ENCODE measurements at regions not wholly inside any gene's neighbourhood (a gene's known extent, or its start where the extent isn't known, plus 50 kb on each side); places are given as distances from the start of the nearest gene placed in this dataset.

- Histone ChIP-seq H3K9ac (ENCODE audit: low read depth in 1 of 2, low read length in 2 of 2) (no peak overlapping the region), H3K36me3 (ENCODE audit: control insufficient read depth in 4 of 4, insufficient read depth in 3 of 4, low read depth in 1 of 4, low read length in 3 of 4) (no peaks in the 10 kb centered on the region), H3K9me3 (ENCODE audit: control insufficient read depth in 4 of 4, low read length in 3 of 4) (no peaks in the 10 kb centered on the region), H3K27me3 (ENCODE audit: control insufficient read depth in 4 of 4, insufficient read depth in 4 of 4, low read length in 3 of 4) (no peaks in the 10 kb centered on the region), H3K4me3 (ENCODE audit: low read depth in 1 of 3, low read length in 3 of 3) (no peak overlapping the region), H3K4me1 (ENCODE audit: control insufficient read depth in 4 of 4, insufficient read depth in 4 of 4, low read length in 3 of 4) (peaks cover 0 to 2% (median 1%) of the 10 kb centered on the region in 4 donors), H3K27ac (ENCODE audit: low read depth in 1 of 2, low read length in 2 of 2) (no peak overlapping the region)
- 92% methylated on average over 1 of the region's 1 CpG for WGBS
- no peak for TF ChIP-seq REST (IDR thresholded peaks at IDR 0.05)
- TF ChIP-seq YY1 (IDR thresholded peaks at IDR 0.05): no peak
- TF ChIP-seq RAD21 (IDR thresholded peaks at IDR 0.05): no peak
- DNase-seq (ENCODE audit: low spot score): no peak
Measured at GRCh38 chr2:187838690-187839089, 284.5 kb upstream of the TFPI start.

DNA sequence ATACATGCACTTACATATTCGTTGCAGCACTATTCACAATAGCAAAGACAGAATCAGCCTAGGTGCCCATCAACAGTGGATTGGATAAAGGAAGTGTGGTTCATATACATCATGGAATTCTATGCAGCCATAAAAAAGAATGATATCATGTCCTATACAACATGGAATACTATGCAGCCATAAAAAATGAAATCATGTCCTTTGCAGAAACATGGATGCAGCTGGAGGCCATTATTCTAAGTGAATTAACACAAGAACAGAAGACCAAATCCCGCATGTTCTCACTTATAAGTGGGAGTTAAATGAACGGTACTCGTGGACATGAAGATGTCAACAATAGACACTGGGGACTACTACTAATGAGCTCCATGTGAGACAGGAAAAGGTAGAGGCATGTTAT is 288.1 kb upstream of the TFPI start:
- H3K9ac ChIP-seq (ENCODE audit: low read depth in 1 of 2, low read length in 2 of 2): no peak overlapping the region
- WGBS: 84% methylated on average over 4 of the region's 4 CpGs
- H3K4me1 ChIP-seq (ENCODE audit: control insufficient read depth in 4 of 4, insufficient read depth in 4 of 4, low read length in 3 of 4): peaks cover 0 to 11% (median 9%) of the 10 kb centered on the region in 4 donors
- H3K9me3 ChIP-seq (ENCODE audit: control insufficient read depth in 4 of 4, low read length in 3 of 4): no peaks in the 10 kb centered on the region
- no peak for DNase-seq (ENCODE audit: low spot score)
- H3K4me3 ChIP-seq (ENCODE audit: low read depth in 1 of 3, low read length in 3 of 3): no peak overlapping the region
- TF ChIP-seq RXRA (IDR thresholded peaks at IDR 0.05) (no peak), SP1 (IDR thresholded peaks at IDR 0.05) (no peak), JUND (IDR thresholded peaks at IDR 0.05) (no peak), FOXA1 (IDR thresholded peaks at IDR 0.05) (no peak), HNF4A (conservative IDR thresholded peaks at IDR 0.05) (no peak), REST (IDR thresholded peaks at IDR 0.05) (no peak), HNF4G (IDR thresholded peaks at IDR 0.05) (no peak), FOXA2 (IDR thresholded peaks at IDR 0.05) (no peak), EGR1 (IDR thresholded peaks at IDR 0.05; ENCODE audit: low read depth in 2 of 2) (no peak), NR2F2 (IDR thresholded peaks at IDR 0.05) (no peak), GABPA (IDR thresholded peaks at IDR 0.05 in 1 of 2, conservative IDR thresholded peaks at IDR 0.05 in 1 of 2) (no peak), TAF1 (conservative IDR thresholded peaks at IDR 0.05) (no peak), RAD21 (IDR thresholded peaks at IDR 0.05) (no peak), CTCF (IDR thresholded peaks at IDR 0.05; ENCODE audit: low read depth, low read length, missing input control) (no peak)
- TF ChIP-seq, protein P1, sequence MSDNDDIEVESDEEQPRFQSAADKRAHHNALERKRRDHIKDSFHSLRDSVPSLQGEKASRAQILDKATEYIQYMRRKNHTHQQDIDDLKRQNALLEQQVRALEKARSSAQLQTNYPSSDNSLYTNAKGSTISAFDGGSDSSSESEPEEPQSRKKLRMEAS (IDR thresholded peaks at IDR 0.05): no peak
- no peaks in the 10 kb centered on the region for H3K27me3 ChIP-seq (ENCODE audit: control insufficient read depth in 4 of 4, insufficient read depth in 4 of 4, low read length in 3 of 4)
- no peak overlapping the region for H3K27ac ChIP-seq (ENCODE audit: low read depth in 1 of 2, low read length in 2 of 2)
- H3K36me3 ChIP-seq (ENCODE audit: control insufficient read depth in 4 of 4, insufficient read depth in 3 of 4, low read depth in 1 of 4, low read length in 3 of 4): no peaks in the 10 kb centered on the region

Data from liver (tissue), 8 donors.